Neural progenitor cell (in vitro differentiated cells): ENCODE measurements at regions not wholly inside any gene's neighbourhood (a gene's known extent, or its start where the extent isn't known, plus 50 kb on each side); places are given as distances from the start of the nearest gene placed in this dataset.

ENCODE experiments used
- EZH2 ChIP-seq: fragments of 200-600 bp; sonication (generic); IDR thresholded peaks from 2 replicates; pipeline ENCODE4 v1.6.1; 2017; ENCODE audit warnings: antibody characterized with exemption, mild to moderate bottlenecking, moderate library complexity
- EZH2phosphoT487 ChIP-seq: fragments of 200-600 bp; sonication (generic); IDR thresholded peaks from 2 replicates; pipeline ENCODE4 v1.6.1; 2017; ENCODE audit warnings: antibody characterized with exemption
- TF ChIP-seq, protein P1 (sequence below): fragments of 200-600 bp; sonication (generic); IDR thresholded peaks from 2 replicates; pipeline ENCODE4 v1.5.1; 2017; ENCODE audit warnings: antibody characterized with exemption, mild to moderate bottlenecking

DNA sequence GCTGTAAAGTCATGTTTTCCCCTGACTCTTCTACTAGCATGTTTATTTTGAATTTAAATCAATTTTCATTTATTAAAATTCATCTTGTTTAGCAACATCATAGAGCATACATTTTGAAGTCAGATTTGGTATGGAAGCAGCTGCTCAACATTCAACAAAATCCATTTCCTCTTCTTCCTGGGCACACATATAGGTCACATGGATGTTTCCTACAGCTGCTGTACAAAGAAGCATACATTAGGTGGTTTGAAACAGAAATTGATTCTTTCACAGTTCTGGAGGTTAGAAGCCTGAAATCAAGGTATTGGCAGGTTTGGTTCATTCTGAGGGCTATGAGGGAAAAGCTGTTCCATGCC lies 495.2 kb downstream of the RFPL4B start:
- TF ChIP-seq, protein P1, sequence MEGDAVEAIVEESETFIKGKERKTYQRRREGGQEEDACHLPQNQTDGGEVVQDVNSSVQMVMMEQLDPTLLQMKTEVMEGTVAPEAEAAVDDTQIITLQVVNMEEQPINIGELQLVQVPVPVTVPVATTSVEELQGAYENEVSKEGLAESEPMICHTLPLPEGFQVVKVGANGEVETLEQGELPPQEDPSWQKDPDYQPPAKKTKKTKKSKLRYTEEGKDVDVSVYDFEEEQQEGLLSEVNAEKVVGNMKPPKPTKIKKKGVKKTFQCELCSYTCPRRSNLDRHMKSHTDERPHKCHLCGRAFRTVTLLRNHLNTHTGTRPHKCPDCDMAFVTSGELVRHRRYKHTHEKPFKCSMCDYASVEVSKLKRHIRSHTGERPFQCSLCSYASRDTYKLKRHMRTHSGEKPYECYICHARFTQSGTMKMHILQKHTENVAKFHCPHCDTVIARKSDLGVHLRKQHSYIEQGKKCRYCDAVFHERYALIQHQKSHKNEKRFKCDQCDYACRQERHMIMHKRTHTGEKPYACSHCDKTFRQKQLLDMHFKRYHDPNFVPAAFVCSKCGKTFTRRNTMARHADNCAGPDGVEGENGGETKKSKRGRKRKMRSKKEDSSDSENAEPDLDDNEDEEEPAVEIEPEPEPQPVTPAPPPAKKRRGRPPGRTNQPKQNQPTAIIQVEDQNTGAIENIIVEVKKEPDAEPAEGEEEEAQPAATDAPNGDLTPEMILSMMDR, result no peak
- TF ChIP-seq EZH2phosphoT487 (no peak), EZH2 (no peak)
